Transverse colon (tissue), 4 donors: ENCODE measurements at regions not wholly inside any gene's neighbourhood (a gene's known extent, or its start where the extent isn't known, plus 50 kb on each side); places are given as distances from the start of the nearest gene placed in this dataset.

Source experiments
- CTCF ChIP-seq, 5 experiments: fragments of 200-600 bp in 3 of 5; fragments of 450-650 bp in 2 of 5; sonication (generic) in 3 of 5; IDR thresholded peaks; 1 replicate in 2 of 5; 2 replicates in 3 of 5; pipeline ENCODE4 v1.5.1; 2016 to 2017; ENCODE audit warnings: antibody characterized with exemption in 5 of 5, inconsistent platforms in 3 of 5, mild to moderate bottlenecking in 2 of 5, moderate library complexity in 1 of 5
- POLR2A ChIP-seq: fragments of 450-650 bp; IDR thresholded peaks from one replicate; pipeline ENCODE4 v1.6.1; 2016; ENCODE audit warnings: antibody characterized with exemption, mild to moderate bottlenecking, moderate library complexity
- POLR2AphosphoS5 ChIP-seq, 3 donors: sonication (generic); formaldehyde crosslinking; IDR thresholded peaks; one replicate each; pipeline ENCODE4 v1.6.1; 2016; ENCODE audit warnings: antibody characterized with exemption in 3 of 3

- TF ChIP-seq CTCF (IDR thresholded peaks at IDR 0.05): no peak
- no peak for TF ChIP-seq POLR2A
- no peak for TF ChIP-seq POLR2AphosphoS5 (IDR thresholded peaks at IDR 0.05)
Observed at GRCh38 chr1:21341022-21341421, 50.8 kb upstream of the ECE1 start.
